Thyroid gland (tissue), 4 donors: ENCODE measurements at regions not wholly inside any gene's neighbourhood (a gene's known extent, or its start where the extent isn't known, plus 50 kb on each side); places are given as distances from the start of the nearest gene placed in this dataset.

ENCODE experiments used
- DNase-seq, 2 donors: peaks; one replicate each; pipeline ENCODE4 v3.0.0-alpha.2; 2019
- H3K27ac ChIP-seq, 3 donors: fragments of 200-600 bp; sonication (generic); 1 replicate in 2 of 3; 2 replicates in 1 of 3; pipeline ENCODE4 v1.5.1; 2016 to 2019; ENCODE audit warnings: mild to moderate bottlenecking in 1 of 3, moderate library complexity in 1 of 3
- H3K27me3 ChIP-seq: fragments of 200-600 bp; sonication (generic); one replicate; pipeline ENCODE4 v1.5.1; 2019
- H3K36me3 ChIP-seq, 2 donors: fragments of 200-600 bp; sonication (generic); one replicate each; pipeline ENCODE4 v1.5.1; 2016 to 2019
- H3K4me1 ChIP-seq, 2 donors: fragments of 200-600 bp; sonication (generic); one replicate each; pipeline ENCODE4 v1.5.1; 2017 to 2019
- H3K4me3 ChIP-seq, 3 donors: fragments of 200-600 bp; sonication (generic); replicated peaks in 1 of 3; 1 replicate in 2 of 3; 2 replicates in 1 of 3; pipeline ENCODE4 v1.5.1; 2016; ENCODE audit warnings: mild to moderate bottlenecking in 1 of 3
- H3K9me3 ChIP-seq: fragments of 200-600 bp; sonication (generic); one replicate; pipeline ENCODE4 v1.5.1; 2017
- CTCF ChIP-seq, 6 experiments: fragments of 200-600 bp in 3 of 6; fragments of 450-650 bp in 3 of 6; sonication (generic) in 3 of 6; IDR thresholded peaks; one replicate each; pipeline ENCODE4 v1.5.1; 2016 to 2019; ENCODE audit warnings: antibody characterized with exemption in 6 of 6, mild to moderate bottlenecking in 2 of 6, inconsistent platforms in 1 of 6, moderate library complexity in 1 of 6
- POLR2A ChIP-seq, 2 donors: fragments of 450-650 bp; IDR thresholded peaks; one replicate each; pipeline ENCODE4 v1.6.1; 2017; ENCODE audit warnings: antibody characterized with exemption in 2 of 2, mild to moderate bottlenecking in 2 of 2, moderate library complexity in 1 of 2
- WGBS, 2 donors: methylation state at CpG; one replicate each; pipeline ENCODE4 v1.1.5; 2017; 5-methylcytosine and 5-hydroxymethylcytosine counted together
- intact Hi-C: fragments of 100-400 bp; cut with DNase I; formaldehyde crosslinking; loops from one replicate; pipeline ENCODE4 v1.15.1; 2023

GRCh38 chr15:94838281-94838680 is 606.9 kb downstream of the MCTP2 start:
- H3K27ac ChIP-seq: no peak overlapping the region
- TF ChIP-seq POLR2A (IDR thresholded peaks at IDR 0.05) (no peak), CTCF (IDR thresholded peaks at IDR 0.05) (no peak)
- 70 to 75% methylated on average over 1 of the region's 1 CpG for WGBS, 2 donors

GRCh38 chr15:94840794-94841783 is 609.7 kb downstream of the MCTP2 start:
- TF ChIP-seq POLR2A (IDR thresholded peaks at IDR 0.05) (no peak), CTCF (IDR thresholded peaks at IDR 0.05) (no peak)
- no peaks in the 10 kb centered on the region for H3K9me3 ChIP-seq
- DNase-seq: no peak
- H3K4me1 ChIP-seq: no peaks in the 10 kb centered on the region
- H3K27me3 ChIP-seq: no peaks in the 10 kb centered on the region
- no peak overlapping the region for H3K27ac ChIP-seq
- intact Hi-C loops: no loop called here
- no peaks in the 10 kb centered on the region for H3K36me3 ChIP-seq
- H3K4me3 ChIP-seq: no peak overlapping the region
- WGBS, 2 donors: 87 to 95% methylated on average over 10 of the region's 10 CpGs

More at GRCh38 chr15:94838281-94838680, 606.9 kb downstream of the MCTP2 start:
- H3K27me3 ChIP-seq: no peaks in the 10 kb centered on the region
- no peak overlapping the region for H3K4me3 ChIP-seq
- H3K36me3 ChIP-seq: no peaks in the 10 kb centered on the region
- DNase-seq: no peak
- H3K4me1 ChIP-seq: no peaks in the 10 kb centered on the region
- intact Hi-C loops: no loop called here
- H3K9me3 ChIP-seq: no peaks in the 10 kb centered on the region

- DNase-seq: no peak
- H3K27ac ChIP-seq: no peak overlapping the region
- intact Hi-C loops: no loop called here
- no peaks in the 10 kb centered on the region for H3K4me1 ChIP-seq
- no peak overlapping the region for H3K4me3 ChIP-seq
- no peaks in the 10 kb centered on the region for H3K27me3 ChIP-seq
- no peaks in the 10 kb centered on the region for H3K36me3 ChIP-seq
- TF ChIP-seq CTCF (IDR thresholded peaks at IDR 0.05) (no peak), POLR2A (IDR thresholded peaks at IDR 0.05) (no peak)
- no peaks in the 10 kb centered on the region for H3K9me3 ChIP-seq
Measured at GRCh38 chr15:94843060-94843459, 611.7 kb downstream of the MCTP2 start.

- Histone ChIP-seq H3K4me1 (no peaks in the 10 kb centered on the region), H3K9me3 (no peaks in the 10 kb centered on the region), H3K27me3 (no peaks in the 10 kb centered on the region), H3K36me3 (no peaks in the 10 kb centered on the region), H3K27ac (no peak overlapping the region), H3K4me3 (no peak overlapping the region)
- 61 to 65% methylated on average over 5 of the region's 5 CpGs for WGBS, 2 donors
- intact Hi-C loops: no loop called here
- TF ChIP-seq POLR2A (IDR thresholded peaks at IDR 0.05): no peak
- no peak for TF ChIP-seq CTCF (IDR thresholded peaks at IDR 0.05)
- DNase-seq: no peak
Measured at GRCh38 chr15:94844198-94844537, 612.8 kb downstream of the MCTP2 start.
